ENCODE measurements at regions not wholly inside any gene's neighbourhood (a gene's known extent, or its start where the extent isn't known, plus 50 kb on each side); places are given as distances from the start of the nearest gene placed in this dataset.

DNA sequence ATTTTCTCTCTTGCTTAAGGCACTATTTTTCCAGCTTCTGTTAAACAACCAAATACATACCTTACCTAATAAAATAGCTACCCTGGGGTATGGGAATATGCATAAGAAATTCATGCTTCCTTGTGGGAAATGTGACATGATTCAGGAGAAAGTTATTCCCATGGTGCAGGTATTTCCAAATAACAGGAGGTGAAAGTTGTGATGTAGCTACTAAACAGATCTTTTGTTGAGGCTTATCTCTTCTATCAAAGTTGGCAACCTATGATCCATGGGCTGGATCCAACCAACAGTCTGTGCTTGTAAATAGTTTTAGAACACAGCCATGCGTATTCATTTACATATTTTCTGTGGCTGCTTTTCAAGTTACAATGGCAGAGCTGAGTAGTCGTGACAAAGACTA lies 177.8 kb upstream of the NBEA start:
- TF ChIP-seq, protein P1, sequence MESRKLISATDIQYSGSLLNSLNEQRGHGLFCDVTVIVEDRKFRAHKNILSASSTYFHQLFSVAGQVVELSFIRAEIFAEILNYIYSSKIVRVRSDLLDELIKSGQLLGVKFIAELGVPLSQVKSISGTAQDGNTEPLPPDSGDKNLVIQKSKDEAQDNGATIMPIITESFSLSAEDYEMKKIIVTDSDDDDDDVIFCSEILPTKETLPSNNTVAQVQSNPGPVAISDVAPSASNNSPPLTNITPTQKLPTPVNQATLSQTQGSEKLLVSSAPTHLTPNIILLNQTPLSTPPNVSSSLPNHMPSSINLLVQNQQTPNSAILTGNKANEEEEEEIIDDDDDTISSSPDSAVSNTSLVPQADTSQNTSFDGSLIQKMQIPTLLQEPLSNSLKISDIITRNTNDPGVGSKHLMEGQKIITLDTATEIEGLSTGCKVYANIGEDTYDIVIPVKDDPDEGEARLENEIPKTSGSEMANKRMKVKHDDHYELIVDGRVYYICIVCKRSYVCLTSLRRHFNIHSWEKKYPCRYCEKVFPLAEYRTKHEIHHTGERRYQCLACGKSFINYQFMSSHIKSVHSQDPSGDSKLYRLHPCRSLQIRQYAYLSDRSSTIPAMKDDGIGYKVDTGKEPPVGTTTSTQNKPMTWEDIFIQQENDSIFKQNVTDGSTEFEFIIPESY (IDR thresholded peaks at IDR 0.05) = no peak
- TF ChIP-seq, protein P2, sequence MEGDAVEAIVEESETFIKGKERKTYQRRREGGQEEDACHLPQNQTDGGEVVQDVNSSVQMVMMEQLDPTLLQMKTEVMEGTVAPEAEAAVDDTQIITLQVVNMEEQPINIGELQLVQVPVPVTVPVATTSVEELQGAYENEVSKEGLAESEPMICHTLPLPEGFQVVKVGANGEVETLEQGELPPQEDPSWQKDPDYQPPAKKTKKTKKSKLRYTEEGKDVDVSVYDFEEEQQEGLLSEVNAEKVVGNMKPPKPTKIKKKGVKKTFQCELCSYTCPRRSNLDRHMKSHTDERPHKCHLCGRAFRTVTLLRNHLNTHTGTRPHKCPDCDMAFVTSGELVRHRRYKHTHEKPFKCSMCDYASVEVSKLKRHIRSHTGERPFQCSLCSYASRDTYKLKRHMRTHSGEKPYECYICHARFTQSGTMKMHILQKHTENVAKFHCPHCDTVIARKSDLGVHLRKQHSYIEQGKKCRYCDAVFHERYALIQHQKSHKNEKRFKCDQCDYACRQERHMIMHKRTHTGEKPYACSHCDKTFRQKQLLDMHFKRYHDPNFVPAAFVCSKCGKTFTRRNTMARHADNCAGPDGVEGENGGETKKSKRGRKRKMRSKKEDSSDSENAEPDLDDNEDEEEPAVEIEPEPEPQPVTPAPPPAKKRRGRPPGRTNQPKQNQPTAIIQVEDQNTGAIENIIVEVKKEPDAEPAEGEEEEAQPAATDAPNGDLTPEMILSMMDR (IDR thresholded peaks at IDR 0.05; ENCODE audit: low read depth, low read length, missing input control) = no peak
- TF ChIP-seq EGR1 (IDR thresholded peaks at IDR 0.05; ENCODE audit: low read depth in 2 of 2) = no peak

All from liver (tissue), 3 donors.